Neural cell (in vitro differentiated cells): ENCODE measurements at regions not wholly inside any gene's neighbourhood (a gene's known extent, or its start where the extent isn't known, plus 50 kb on each side); places are given as distances from the start of the nearest gene placed in this dataset.

Experiments
- H2AFZ ChIP-seq: fragments of 200-600, 300-800 bp; sonication (generic), shearing (Covaris generic); 2 replicates; pipeline ENCODE4 v1.6.0; 2014; ENCODE audit warnings: low read depth, mild to moderate bottlenecking, antibody characterized with exemption, low read length, moderate library complexity
- H3F3A ChIP-seq: fragments of 200-600 bp; shearing (Covaris generic); 2 replicates; pipeline ENCODE4 v1.6.1; 2016; ENCODE audit warnings: mild to moderate bottlenecking, moderate library complexity, mixed read lengths, antibody characterized with exemption, low read length; ENCODE audit not compliant: insufficient read depth, poor library complexity, severe bottlenecking
- H3K27ac ChIP-seq: fragments of 200-600, 300-800 bp; sonication (generic), shearing (Covaris generic); 2 replicates; pipeline ENCODE4 v1.5.1; 2014; ENCODE audit warnings: mild to moderate bottlenecking, low read length, moderate library complexity
- H3K27me3 ChIP-seq: fragments of 300-800, 200-600 bp; sonication (generic), shearing (Covaris generic); 2 replicates; pipeline ENCODE4 v1.6.0; 2014; ENCODE audit warnings: mild to moderate bottlenecking, low read depth, low read length, moderate library complexity; ENCODE audit not compliant: insufficient read depth
- H3K36me3 ChIP-seq: fragments of 300-800, 200-600 bp; sonication (generic), shearing (Covaris generic); 2 replicates; pipeline ENCODE4 v1.5.1; 2014; ENCODE audit warnings: mild to moderate bottlenecking, antibody characterized with exemption, low read length, moderate library complexity; ENCODE audit not compliant: insufficient read depth
- H3K4me2 ChIP-seq: fragments of 300-800, 200-600 bp; sonication (generic), shearing (Covaris generic); 2 replicates; pipeline ENCODE4 v1.6.0; 2014; ENCODE audit warnings: mild to moderate bottlenecking, low read length
- H3K4me3 ChIP-seq: fragments of 300-800, 200-600 bp; sonication (generic), shearing (Covaris generic); 2 replicates; pipeline ENCODE4 v1.5.1; 2014; ENCODE audit warnings: mild to moderate bottlenecking, low read length, moderate library complexity
- H3K79me2 ChIP-seq: fragments of 200-600 bp; shearing (Covaris generic); replicated peaks from 2 replicates; pipeline ENCODE4 v1.6.0; 2014; ENCODE audit warnings: mild to moderate bottlenecking, low read length, moderate library complexity; ENCODE audit not compliant: insufficient read depth
- H3K9ac ChIP-seq: fragments of 300-800, 200-600 bp; sonication (generic), shearing (Covaris generic); 2 replicates; pipeline ENCODE4 v1.6.1; 2016; ENCODE audit warnings: mild to moderate bottlenecking, low read length, mixed read lengths
- H3K9me2 ChIP-seq: fragments of 200-600 bp; shearing (Covaris generic); 2 replicates; pipeline ENCODE4 v1.6.1; 2016; ENCODE audit warnings: mild to moderate bottlenecking, low read length, mixed read lengths; ENCODE audit not compliant: insufficient read depth
- H3K9me3 ChIP-seq: fragments of 200-600, 300-800 bp; sonication (generic), shearing (Covaris generic); 2 replicates; pipeline ENCODE4 v1.6.1; 2016; ENCODE audit warnings: mild to moderate bottlenecking, mixed run types, low read length, moderate library complexity, mixed read lengths
- H4K20me1 ChIP-seq: fragments of 200-600 bp; shearing (Covaris generic); 2 replicates; pipeline ENCODE4 v1.6.1; 2016; ENCODE audit warnings: mild to moderate bottlenecking, mixed run types; ENCODE audit not compliant: insufficient read depth
- EP300 ChIP-seq: fragments of 450-650 bp; conservative IDR thresholded peaks from 2 replicates; pipeline ENCODE4 v1.6.1; 2014; ENCODE audit warnings: antibody characterized with exemption, mild to moderate bottlenecking, moderate library complexity; ENCODE audit not compliant: poor library complexity, severe bottlenecking
- EZH2 ChIP-seq: fragments of 200-600, 300-800 bp; shearing (Covaris generic), sonication (generic); IDR thresholded peaks from 2 replicates; pipeline ENCODE4 v1.6.1; 2014; ENCODE audit warnings: antibody characterized with exemption, low read length, borderline replicate concordance, mild to moderate bottlenecking; ENCODE audit not compliant: insufficient read depth, poor library complexity, severe bottlenecking
- MXI1 ChIP-seq: fragments of 450-650 bp; conservative IDR thresholded peaks from 2 replicates; pipeline ENCODE4 v1.6.1; 2014; ENCODE audit warnings: antibody characterized with exemption, mild to moderate bottlenecking; ENCODE audit not compliant: poor library complexity, severe bottlenecking
- POLR2AphosphoS5 ChIP-seq: IDR thresholded peaks from 2 replicates; pipeline ENCODE4 v1.6.1; 2012
- RAD21 ChIP-seq: fragments of 450-650 bp; conservative IDR thresholded peaks from 2 replicates; pipeline ENCODE4 v1.6.1; 2014; ENCODE audit warnings: antibody characterized with exemption, mild to moderate bottlenecking, moderate library complexity
- SMC3 ChIP-seq: fragments of 450-650 bp; conservative IDR thresholded peaks from 2 replicates; pipeline ENCODE4 v1.6.1; 2014; ENCODE audit warnings: antibody characterized with exemption, mild to moderate bottlenecking, moderate library complexity; ENCODE audit not compliant: poor library complexity
- TAF1 ChIP-seq: IDR thresholded peaks from 2 replicates; pipeline ENCODE4 v1.6.1; 2012; ENCODE audit warnings: low read depth
- TF ChIP-seq, protein P1 (sequence below): IDR thresholded peaks from 2 replicates; pipeline ENCODE4 v1.6.1; 2012; ENCODE audit warnings: borderline replicate concordance
- TF ChIP-seq, protein P2 (sequence below): fragments of 450-650 bp; IDR thresholded peaks from 2 replicates; pipeline ENCODE4 v1.5.1; 2014; ENCODE audit warnings: antibody characterized with exemption, mild to moderate bottlenecking, moderate library complexity; ENCODE audit not compliant: poor library complexity, severe bottlenecking

DNA sequence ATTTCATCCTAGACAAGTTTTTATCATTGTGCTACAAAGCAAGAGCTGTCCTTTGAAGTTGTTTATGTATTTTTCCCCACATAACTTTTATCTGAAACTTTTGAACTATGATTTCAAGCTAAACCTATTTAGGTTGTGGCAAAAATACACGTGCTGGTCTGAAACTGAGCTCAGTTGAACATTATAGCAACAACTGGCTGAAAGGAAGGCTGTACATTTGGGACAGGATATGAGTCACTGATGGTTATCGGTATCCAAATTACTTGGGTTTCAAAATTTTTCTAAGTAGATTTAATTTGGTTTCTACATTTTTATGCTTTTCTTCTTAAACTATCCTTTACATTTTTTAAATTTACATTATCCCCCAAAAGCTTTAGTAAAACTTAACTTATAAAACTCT is 627.3 kb upstream of the NUDT12 start:
- no peak overlapping the region for H3K27ac ChIP-seq
- TF ChIP-seq, protein P1, sequence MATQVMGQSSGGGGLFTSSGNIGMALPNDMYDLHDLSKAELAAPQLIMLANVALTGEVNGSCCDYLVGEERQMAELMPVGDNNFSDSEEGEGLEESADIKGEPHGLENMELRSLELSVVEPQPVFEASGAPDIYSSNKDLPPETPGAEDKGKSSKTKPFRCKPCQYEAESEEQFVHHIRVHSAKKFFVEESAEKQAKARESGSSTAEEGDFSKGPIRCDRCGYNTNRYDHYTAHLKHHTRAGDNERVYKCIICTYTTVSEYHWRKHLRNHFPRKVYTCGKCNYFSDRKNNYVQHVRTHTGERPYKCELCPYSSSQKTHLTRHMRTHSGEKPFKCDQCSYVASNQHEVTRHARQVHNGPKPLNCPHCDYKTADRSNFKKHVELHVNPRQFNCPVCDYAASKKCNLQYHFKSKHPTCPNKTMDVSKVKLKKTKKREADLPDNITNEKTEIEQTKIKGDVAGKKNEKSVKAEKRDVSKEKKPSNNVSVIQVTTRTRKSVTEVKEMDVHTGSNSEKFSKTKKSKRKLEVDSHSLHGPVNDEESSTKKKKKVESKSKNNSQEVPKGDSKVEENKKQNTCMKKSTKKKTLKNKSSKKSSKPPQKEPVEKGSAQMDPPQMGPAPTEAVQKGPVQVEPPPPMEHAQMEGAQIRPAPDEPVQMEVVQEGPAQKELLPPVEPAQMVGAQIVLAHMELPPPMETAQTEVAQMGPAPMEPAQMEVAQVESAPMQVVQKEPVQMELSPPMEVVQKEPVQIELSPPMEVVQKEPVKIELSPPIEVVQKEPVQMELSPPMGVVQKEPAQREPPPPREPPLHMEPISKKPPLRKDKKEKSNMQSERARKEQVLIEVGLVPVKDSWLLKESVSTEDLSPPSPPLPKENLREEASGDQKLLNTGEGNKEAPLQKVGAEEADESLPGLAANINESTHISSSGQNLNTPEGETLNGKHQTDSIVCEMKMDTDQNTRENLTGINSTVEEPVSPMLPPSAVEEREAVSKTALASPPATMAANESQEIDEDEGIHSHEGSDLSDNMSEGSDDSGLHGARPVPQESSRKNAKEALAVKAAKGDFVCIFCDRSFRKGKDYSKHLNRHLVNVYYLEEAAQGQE, result no peak
- no peak for TF ChIP-seq MXI1
- TF ChIP-seq EP300, result no peak
- TF ChIP-seq EZH2, result no peak
- TF ChIP-seq RAD21, result no peak
- no peak for TF ChIP-seq SMC3
- TF ChIP-seq POLR2AphosphoS5, result no peak
- TF ChIP-seq, protein P2, sequence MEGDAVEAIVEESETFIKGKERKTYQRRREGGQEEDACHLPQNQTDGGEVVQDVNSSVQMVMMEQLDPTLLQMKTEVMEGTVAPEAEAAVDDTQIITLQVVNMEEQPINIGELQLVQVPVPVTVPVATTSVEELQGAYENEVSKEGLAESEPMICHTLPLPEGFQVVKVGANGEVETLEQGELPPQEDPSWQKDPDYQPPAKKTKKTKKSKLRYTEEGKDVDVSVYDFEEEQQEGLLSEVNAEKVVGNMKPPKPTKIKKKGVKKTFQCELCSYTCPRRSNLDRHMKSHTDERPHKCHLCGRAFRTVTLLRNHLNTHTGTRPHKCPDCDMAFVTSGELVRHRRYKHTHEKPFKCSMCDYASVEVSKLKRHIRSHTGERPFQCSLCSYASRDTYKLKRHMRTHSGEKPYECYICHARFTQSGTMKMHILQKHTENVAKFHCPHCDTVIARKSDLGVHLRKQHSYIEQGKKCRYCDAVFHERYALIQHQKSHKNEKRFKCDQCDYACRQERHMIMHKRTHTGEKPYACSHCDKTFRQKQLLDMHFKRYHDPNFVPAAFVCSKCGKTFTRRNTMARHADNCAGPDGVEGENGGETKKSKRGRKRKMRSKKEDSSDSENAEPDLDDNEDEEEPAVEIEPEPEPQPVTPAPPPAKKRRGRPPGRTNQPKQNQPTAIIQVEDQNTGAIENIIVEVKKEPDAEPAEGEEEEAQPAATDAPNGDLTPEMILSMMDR, result no peak
- TF ChIP-seq TAF1, result no peak
- H3K4me2 ChIP-seq, result no peak overlapping the region
- H2AFZ ChIP-seq, result no peak overlapping the region
- H4K20me1 ChIP-seq, result no peaks in the 10 kb centered on the region
- H3K9me3 ChIP-seq, result peaks cover 7% of the 10 kb centered on the region
- H3K4me3 ChIP-seq, result no peak overlapping the region
- H3K36me3 ChIP-seq, result no peaks in the 10 kb centered on the region
- H3K79me2 ChIP-seq, result no peaks in the 10 kb centered on the region
- no peaks in the 10 kb centered on the region for H3F3A ChIP-seq
- no peaks in the 10 kb centered on the region for H3K9me2 ChIP-seq
- no peak overlapping the region for H3K9ac ChIP-seq
- no peaks in the 10 kb centered on the region for H3K27me3 ChIP-seq

GRCh38 chr5:104189031-104189430 is 626.4 kb upstream of the NUDT12 start:
- TF ChIP-seq EZH2, result no peak
- TF ChIP-seq MXI1, result no peak
- no peak for TF ChIP-seq RAD21
- TF ChIP-seq SMC3, result no peak
- no peak for TF ChIP-seq TAF1
- TF ChIP-seq, protein P1, result no peak
- no peak for TF ChIP-seq EP300
- TF ChIP-seq POLR2AphosphoS5, result no peak
- TF ChIP-seq, protein P2, result no peak
- Histone ChIP-seq H2AFZ (no peak overlapping the region), H3K9ac (no peak overlapping the region)

More at GRCh38 chr5:104189031-104189430, 626.4 kb upstream of the NUDT12 start:
- Histone ChIP-seq H3K36me3 (no peaks in the 10 kb centered on the region), H3K9me2 (no peaks in the 10 kb centered on the region), H4K20me1 (no peaks in the 10 kb centered on the region), H3K9me3 (peaks cover 7% of the 10 kb centered on the region), H3F3A (no peaks in the 10 kb centered on the region), H3K4me2 (no peak overlapping the region), H3K79me2 (no peaks in the 10 kb centered on the region), H3K27me3 (no peaks in the 10 kb centered on the region), H3K27ac (no peak overlapping the region), H3K4me3 (no peak overlapping the region)
